ENCODE measurements at regions not wholly inside any gene's neighbourhood (a gene's known extent, or its start where the extent isn't known, plus 50 kb on each side); places are given as distances from the start of the nearest gene placed in this dataset.

DNA sequence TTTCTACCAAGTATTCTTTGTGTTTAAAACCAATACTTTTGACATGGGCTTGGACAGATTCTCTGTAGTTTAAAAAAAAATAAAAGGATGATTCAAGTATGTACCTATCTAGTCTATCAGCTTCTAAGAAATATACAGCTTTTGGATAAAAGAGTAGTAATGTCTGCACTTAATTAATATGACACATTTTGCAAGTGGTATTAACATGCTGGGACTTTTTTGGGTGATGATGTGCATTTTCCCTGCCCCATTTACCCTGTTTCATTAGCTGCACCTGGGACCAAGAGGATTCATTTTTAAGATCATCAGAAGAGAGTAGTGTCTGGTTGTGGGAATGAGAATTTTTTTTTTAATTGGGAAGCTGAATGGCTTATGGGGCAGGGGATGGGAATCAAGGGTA, 236.2 kb upstream of the KLF14 start:
- DNase-seq (ENCODE audit: low read depth) = no peak

DNA sequence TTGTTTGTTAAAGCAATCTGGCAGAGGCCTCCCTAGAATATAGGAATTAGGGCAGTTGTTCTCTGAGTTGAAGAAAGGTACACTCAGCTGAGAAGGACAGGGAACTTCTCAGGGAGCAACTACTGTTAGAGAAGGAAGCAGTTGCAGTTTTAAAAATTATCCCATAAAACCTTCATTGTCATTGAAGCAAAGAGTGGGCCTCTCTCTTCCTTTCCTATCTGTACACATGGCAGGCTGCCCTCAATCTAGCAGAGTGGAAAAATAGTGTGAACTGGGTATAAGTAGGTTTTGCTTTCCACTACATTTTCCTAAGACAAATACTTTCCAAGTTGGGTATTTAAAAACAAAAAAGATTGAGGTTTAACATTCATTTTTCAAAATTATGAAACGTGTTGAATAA, 236.7 kb upstream of the KLF14 start:
- DNase-seq (ENCODE audit: low read depth) = no peak

DNA sequence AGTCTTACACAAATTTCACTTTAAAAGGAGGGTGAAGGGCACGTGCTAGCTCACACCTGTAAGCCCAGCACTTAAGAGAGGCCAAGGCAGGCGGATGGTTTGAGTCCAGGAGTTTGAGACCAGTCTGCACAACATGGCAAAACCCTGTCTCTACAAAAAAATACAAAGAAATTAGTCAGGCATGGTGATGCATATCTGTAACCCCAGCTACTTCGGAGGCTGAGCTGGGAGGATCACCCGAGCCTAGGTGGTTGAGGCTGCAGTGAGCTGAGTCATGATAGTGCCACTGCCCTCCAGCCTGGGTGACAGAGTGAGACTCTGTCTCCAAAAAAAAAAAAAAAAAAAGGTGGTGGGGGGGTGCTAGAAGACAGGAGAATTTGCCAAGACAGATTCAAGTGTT, 237.3 kb upstream of the KLF14 start:
- DNase-seq (ENCODE audit: low read depth) = no peak

DNA sequence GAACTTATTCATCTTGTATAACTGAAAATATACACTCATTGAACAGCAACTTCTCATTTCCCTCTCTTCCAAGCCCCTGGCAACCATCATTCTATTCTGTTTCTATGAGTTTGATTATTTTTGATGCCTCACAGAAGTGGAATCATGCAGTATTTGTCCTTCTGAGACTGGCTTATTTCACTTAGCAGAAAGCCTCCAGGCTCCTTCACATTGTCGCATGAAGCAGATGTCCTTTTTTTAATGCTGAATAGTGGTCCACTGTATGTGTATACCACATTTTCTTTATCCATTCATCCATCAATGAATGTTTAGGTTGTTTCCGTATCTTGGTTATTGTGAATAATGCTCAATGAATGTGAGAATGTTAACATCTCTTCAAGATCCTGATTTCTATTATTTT, 238.2 kb upstream of the KLF14 start:
- DNase-seq (ENCODE audit: low read depth) = no peak

DNA sequence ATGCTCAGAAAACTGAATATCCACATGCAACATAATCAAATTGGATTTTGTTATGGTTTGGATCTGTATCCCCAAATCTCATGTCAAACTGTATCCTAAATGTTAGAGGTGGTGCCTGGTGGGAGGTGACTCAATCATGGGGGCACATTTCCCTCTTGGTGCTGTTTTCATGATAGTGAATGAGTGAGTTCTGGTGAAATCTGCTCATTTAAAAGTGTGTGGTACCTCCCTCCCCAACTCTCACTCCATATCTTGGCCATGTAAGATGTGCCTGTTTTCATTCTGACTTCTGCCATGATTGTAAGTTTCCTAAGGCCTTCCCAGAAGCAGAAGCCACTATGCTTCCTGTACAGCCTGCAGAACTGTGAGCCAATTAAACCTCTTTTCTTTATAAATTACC, 239.6 kb upstream of the KLF14 start:
- no peak for DNase-seq (ENCODE audit: low read depth)

DNA sequence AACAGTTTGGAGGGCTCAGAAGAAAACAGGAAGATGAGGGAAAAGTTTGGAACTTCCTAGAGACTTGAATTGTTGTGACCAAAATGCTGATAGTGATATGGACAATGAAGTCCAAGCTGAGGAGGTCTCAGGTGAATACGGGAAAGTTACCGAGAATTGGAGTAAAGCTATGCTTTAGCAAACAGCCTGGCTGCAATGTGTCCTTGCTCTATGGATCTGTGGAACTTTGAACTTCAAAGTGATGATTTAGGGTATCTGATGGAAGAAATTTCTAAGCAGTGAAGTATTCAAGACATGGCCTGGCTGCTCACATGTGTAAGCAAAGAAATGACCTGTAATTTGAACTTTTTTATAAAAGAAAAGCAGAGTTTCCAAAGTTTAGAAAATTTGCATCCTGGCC, 240.2 kb upstream of the KLF14 start:
- no peak for DNase-seq (ENCODE audit: low read depth)

DNA sequence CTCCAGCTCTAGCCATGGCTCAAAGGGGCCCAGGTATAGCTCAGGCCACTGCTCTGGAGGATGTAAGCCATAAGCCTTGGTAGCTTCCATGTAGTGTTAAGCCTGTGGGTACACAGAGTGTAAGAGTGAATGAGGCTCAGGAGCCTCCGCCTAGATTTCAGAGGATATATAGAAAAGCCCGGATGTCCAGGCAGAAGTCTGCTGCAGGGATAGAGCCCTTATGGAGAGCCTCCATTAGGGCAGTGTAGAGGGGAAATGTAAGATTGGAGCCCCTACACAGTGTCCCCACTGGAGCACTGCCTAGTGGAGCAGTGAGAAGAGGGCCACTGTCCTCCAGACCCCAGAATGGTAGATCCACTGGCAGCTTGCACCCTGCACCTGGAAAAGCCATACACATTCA, 240.8 kb upstream of the KLF14 start:
- no peak for DNase-seq (ENCODE audit: low read depth)

DNA sequence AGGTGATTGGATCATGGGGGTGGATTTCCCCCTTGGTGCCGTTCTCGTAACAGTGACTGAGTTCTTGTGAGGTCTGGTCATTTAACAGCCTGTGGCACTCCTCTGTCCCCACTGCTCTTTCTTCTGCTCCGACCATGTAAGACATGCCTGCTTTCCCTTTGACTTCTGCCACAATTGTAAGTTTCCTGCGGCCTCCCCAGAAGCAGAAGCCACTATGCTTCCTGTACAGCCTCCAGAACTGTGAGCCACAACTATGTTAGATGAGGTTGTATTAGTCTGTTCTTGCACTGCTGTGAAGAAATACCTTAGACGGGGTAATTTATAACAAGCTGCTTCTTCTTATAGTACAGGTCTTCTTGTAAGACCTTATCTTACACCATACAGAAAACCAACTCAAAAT, 241.7 kb upstream of the KLF14 start:
- no peak for DNase-seq (ENCODE audit: low read depth)

DNA sequence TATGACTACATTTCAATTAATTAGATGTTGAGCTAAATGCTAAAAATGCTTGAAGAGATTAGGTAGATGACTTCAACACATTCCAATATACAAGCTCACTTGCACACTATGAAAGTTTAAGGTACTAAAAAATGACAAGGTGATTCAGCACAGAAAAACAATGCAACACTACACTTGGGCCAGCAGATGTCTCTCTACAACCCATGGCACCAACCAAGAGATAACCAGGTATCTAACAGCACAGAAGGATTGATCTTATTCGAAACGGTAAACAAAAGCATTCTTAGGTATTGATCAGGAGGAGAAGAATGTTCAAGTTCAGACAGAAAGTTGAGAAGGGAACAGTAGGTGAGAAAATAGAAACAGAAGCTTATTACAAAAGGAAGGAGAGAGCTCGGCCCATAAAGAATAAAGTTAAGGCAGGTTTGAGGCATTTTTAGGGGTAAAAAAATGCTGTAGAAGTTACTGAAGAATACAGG, 248.2 kb upstream of the KLF14 start:
- no peak for DNase-seq (ENCODE audit: low read depth)

DNA sequence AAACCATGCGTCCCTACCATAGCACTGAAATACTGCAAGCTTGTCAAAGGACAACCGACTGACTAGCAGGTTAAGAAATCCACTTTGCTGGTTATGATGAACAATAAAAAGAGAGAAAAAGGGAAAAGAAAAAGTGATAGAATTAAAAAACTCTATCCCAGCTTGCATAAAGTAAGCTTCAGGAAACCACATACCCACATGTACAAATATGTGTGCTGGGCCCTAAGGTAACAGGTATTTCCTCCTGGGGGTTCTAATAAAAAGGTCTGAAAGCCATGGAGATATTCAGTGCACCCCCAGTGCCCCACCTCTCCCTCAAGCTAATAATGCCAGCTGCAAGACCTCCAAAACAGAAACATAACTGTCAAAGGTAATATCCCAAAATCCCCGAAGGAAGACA, 248.6 kb upstream of the KLF14 start:
- DNase-seq (ENCODE audit: low read depth) = no peak

DNA sequence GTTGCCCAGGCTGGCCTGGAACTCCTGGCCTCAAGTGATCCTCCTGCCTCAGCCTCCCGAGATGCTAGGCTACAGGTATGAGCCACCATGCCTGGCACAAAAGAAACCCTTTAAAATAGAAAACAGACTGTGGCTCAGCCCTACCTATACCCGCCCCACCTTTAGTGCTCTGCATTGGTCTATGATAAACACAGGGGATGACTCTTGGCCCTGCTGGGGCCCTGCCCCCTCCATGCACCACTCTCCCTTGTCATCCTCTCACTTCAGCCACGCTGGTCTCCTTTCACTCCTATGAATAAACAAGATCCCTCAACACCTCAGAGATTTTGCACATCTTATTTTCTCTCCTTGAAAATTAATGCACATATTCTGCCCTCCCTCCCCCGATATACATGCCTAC, 251.4 kb upstream of the KLF14 start:
- DNase-seq (ENCODE audit: low read depth) = no peak

DNA sequence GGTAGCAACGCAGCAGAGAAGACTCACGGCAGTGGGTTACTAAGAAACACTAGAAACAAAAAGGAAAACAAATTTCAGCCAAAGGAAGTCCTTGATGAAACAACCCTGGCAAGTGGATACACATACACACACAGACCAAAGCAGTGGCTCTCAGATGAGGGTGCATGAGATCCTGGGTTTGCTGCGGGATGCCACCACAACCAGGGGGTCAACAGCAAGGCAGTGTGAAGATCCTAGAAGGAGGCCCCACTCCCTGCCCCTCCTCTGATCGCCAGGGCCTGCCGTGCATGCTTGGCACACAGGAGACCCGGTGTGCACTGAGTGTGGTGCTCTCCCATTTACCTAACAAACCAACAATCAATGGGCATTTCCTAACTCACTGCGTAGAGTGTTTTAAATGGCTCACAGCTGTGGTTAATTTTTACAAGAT, 252.3 kb upstream of the KLF14 start:
- no peak for DNase-seq (ENCODE audit: low read depth)

DNA sequence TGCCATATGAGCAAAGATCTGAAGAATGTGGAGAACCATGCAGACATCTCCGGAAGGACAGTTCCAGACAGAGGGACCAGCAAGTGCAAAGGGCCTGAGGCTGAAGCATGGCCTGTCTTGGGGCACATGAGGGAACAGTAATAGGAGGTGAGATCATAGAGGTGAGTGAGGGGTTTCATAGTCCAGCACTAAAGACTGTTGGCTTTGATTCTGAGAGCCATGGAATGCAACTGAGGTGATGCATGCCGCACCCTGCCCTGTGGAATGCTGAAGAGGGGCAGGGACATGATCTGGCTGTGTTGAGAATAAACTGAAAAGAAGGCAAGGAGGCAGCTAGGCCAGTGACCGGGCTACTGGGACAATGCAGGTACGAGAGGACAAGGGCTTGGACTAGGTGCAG, 253.1 kb upstream of the KLF14 start:
- DNase-seq (ENCODE audit: low read depth) = no peak

DNA sequence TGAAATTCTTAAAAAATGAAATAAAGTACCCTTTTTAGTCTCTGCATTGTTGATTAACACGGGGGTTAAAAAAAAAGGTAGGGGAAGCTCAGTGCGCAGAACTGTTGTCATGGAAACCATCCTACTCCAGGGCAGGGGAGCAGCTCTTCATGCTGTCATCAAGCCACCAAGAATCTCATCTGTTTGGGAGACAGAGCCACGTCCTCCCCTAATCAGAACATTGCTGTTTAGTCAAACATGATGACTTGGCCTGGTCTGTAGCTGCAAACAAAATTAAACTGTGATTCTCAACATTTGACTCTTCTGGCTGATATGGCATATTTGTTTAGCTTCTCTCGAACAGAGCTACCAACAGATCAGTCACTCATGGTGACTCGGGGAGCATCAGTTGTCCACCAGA, 254.4 kb upstream of the KLF14 start:
- no peak for DNase-seq (ENCODE audit: low read depth)

DNA sequence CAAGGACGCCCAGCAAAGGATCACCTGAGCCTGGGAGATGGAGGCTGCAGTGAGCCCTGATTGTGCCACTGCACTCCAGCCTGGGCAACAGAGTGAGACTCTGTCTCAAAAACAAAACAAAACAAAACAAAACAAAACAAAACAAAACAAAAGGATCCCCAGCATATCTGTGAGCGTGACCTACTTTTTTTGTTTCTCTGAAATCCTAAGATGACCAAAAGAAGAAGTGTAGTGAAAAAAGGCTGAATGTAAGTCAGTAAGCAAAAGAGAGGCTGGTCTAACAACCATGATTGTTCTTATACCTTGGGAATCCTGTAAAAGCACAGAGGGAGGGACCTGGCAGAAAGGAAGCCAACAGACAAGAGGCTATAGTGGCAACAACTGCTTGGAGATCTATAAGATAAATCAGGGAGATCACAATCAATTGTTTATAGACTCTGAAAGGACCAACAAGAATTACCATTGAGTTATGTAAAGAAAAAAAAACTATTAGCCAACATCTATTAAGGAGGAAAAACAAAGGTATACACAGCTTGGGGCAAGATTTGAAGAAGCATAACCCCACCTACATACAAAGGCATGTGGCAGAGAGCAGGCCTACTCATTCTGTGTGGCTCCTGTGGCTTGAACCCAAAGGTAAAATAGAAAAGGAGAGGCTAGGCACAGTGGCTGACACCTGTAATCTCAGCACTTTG, 255.2 kb upstream of the KLF14 start:
- DNase-seq (ENCODE audit: low read depth) = no peak

DNA sequence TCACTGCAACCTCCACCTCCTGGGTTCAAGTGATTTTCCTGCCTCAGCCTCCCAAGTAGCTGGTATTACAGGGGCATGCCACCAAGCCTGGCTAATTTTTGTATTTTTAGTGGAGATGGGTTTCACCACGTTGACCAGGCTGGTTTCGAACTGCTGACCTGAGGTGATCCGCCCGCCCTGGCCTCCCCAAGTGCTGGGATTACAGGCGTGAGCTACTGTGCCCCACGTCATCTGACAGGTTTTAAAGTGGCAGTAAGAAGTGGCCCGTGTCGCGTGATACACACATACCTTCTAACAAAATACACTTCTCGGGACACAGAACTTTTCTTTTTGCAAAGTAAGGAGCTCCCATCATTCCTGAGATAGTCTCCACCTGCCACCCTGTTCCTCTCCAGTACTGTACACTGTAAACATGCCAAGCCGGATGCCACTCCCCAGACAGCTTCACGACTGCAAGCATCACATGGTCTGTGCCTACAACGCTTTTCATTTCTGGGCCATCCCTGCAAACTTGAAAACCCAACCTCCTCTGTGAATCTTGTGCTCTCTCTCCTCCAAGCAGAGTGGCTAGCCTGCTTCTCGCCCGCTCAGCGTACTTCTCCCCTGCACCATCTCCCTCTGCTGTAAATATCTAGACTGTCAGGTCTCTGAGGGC, 256.3 kb upstream of the KLF14 start:
- DNase-seq (ENCODE audit: low read depth) = no peak

DNA sequence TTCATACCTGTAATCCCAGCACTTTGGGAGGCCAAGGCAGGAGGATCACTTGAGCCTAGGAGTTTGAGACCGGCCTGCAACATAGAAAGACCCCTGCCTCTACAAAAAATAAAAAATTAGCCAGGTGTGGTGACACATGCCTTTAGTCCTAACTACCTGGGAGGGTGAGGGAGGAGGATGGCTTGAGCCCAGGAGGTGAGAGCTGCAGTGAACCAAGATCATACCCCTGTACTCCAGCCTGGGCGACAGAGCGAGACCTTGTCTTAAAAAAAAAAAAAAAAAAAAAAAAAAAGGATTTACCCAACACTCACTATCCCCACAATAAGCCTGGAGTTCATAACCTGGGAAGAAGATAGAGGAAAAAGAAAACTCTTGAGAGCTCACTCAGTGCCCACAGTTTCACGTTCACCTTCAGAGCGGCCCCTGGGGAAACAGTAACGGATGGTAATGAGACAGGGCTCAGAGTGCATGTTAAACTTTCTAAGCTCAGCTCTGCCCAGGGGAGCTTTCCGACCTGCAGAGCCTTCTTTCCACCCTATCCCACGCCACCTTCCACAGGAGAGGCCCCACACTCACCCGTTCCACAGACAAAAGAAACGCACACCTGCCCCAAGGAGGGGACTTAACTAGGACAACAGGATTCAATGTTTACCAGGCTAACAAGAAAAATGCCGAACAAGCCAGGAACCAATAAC, 259.8 kb upstream of the KLF14 start:
- DNase-seq (ENCODE audit: low read depth) = no peak

DNA sequence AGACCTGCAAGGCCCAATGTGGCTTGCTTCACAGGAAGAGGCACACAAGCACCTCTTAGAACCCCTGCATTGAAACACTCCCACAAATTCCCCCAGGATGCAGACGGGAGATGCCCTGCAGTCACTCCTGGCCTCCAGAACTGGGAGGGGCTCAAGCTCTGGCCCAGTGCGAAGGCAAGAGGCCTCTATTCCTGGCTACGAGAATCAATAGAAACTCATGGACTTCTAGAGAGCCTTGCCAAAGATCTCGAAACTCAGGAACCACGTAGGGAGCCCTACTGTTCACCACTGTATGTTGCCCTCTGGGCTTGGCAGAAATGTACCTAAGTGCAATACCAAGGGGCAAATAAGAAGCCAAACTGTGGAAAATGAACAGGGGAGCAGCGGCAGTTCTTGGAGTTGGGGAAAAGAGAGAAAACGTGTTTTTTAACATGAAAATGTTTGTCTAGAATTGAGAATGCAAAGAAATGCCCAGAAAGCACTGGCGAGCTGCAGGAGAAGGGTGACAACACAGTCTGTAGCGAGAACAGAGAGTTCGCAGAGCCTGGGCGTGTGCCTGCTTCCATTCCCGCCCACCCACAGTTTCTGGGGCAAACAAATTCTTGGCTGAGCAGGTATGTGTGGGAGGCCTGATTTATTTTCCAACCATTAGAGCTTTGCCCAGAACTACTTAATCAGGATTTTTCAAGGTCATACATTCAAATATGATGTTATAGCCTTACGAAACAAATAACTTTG, 260.5 kb upstream of the KLF14 start:
- DNase-seq (ENCODE audit: low read depth) = no peak

DNA sequence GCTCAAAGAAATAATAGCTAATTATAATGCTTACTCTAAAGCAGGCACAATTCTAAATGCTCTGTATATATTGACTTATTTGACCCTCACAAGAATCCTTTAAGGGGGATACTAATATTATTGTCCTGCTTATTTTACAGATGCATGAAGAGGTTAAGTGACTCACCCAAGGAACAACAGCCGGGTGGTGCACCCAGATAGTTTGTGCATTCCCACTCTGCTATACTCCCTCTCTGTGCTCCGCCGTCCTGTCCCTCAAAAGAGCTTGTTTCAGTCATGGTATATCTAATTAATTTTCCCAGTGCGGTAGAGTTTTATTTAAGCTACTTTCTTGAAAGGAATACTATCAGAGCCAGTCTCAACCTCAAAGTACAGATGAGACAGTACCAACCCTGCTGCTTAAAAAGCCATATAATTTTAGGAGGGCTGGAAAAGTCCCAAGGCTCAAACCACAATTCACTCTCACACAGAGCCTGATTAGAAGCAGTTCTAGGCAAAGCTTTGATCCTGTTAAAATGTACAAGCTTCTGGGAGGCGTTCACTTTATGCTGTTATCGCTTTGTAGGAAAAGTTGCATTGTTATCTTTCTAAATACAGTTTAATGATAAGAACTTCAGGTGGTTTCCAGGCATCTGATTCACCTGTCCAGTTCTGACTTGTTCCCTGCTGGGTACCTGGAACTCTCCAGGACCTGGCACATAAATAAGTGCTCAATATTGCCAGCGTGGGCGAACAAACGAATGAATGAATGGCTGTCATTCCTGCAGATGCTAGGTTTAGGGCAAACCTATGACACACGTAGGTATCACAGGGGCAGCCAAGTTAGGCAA, 261.5 kb upstream of the KLF14 start:
- no peak for DNase-seq (ENCODE audit: low read depth)

DNA sequence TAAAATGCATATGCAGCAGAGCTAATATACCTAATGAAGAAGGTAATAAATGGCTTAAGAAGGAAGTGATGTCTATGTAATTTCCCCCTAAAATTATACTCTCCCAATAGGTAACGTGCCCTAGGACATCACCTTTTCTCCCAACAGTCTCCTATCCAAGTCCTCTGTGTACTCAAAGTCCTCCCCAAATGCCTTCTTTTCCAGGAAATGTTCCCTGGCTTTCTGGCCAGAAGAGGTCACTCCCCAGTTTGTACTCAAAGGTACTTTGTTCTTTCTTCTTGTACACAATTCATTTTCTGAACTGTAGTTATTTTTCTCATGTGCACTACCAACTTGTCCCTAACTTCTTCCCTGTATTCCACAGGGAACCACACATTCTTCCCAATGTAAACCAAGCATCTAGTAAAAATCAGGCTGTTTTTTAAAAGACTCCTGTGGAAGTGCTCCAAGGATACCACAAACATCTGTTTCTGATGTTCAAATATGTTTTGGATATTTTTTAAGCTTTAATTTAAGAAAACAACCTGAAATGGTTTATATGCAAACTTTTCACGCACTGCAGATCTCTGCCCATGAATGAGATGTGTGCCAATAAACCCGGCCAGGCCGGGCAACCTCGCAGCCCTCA, 262.3 kb upstream of the KLF14 start:
- DNase-seq (ENCODE audit: low read depth) = no peak

DNA sequence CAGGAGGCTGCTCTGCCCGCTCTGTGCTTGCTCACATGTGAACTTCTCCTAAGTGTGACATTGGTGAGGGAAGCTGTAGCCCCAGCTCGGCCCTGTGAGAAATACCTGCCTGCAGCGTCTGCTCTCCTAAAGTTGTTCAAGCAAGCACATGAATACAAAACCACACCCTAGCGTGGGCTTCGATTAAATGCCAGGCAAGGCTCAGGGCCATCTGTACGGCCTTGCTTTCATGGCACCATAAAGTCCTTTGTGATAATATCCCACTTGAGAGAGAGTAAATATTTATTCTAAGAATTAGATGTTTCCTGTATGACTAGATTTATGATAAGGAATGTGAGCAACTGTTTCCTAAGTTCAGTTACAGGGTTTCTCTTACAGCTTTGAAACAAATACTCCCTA, 262.8 kb upstream of the KLF14 start:
- DNase-seq (ENCODE audit: low read depth) = no peak
